Tibial artery (tissue), 4 donors: ENCODE measurements at regions not wholly inside any gene's neighbourhood (a gene's known extent, or its start where the extent isn't known, plus 50 kb on each side); places are given as distances from the start of the nearest gene placed in this dataset.
A peak's percentile ranks its signal among the peaks of the same experiment; 100 is the strongest.

ENCODE experiments used
- DNase-seq, 2 donors: peaks; one replicate each; pipeline ENCODE4 v3.0.0-alpha.2; 2019
- H3K27ac ChIP-seq, 2 donors: fragments of 200-600 bp; sonication (generic) in 1 of 2; 1 replicate in 1 of 2; 2 replicates in 1 of 2; pipeline ENCODE4 v1.5.1; 2018 to 2019; ENCODE audit warnings: mild to moderate bottlenecking in 1 of 2
- H3K27me3 ChIP-seq, 2 donors: fragments of 200-600 bp; sonication (generic) in 1 of 2; one replicate each; pipeline versions ENCODE4 v1.5.1 to v1.6.0; 2016 to 2019
- H3K36me3 ChIP-seq, 3 donors: fragments of 200-600 bp; sonication (generic) in 2 of 3; one replicate each; pipeline ENCODE4 v1.5.1; 2016 to 2019; ENCODE audit warnings: mild to moderate bottlenecking in 2 of 3
- H3K4me1 ChIP-seq, 4 donors: fragments of 200-600 bp; sonication (generic) in 2 of 4; 1 replicate in 3 of 4; 2 replicates in 1 of 4; pipeline ENCODE4 v1.5.1; 2016 to 2019
- H3K4me3 ChIP-seq, 2 donors: fragments of 200-600 bp; sonication (generic) in 1 of 2; 1 replicate in 1 of 2; 2 replicates in 1 of 2; pipeline ENCODE4 v1.5.1; 2018 to 2019; ENCODE audit warnings: mild to moderate bottlenecking in 2 of 2
- H3K9me3 ChIP-seq, 3 donors: fragments of 200-600 bp; sonication (generic) in 1 of 3; one replicate each; pipeline ENCODE4 v1.5.1; 2016 to 2019
- CTCF ChIP-seq, 2 experiments: fragments of 200-600 bp in 1 of 2; fragments of 450-650 bp in 1 of 2; IDR thresholded peaks; one replicate each; pipeline ENCODE4 v1.5.1; 2017 to 2019; ENCODE audit warnings: antibody characterized with exemption in 2 of 2, mild to moderate bottlenecking in 1 of 2, moderate library complexity in 1 of 2
- intact Hi-C: fragments of 100-400 bp; cut with DNase I; formaldehyde crosslinking; loops from one replicate; pipeline ENCODE4 v1.15.0; 2023; ENCODE audit warnings: low total_unique reads

GRCh38 chr15:66832664-66833063 is 130.6 kb downstream of the SMAD6 start:
- TF ChIP-seq CTCF (IDR thresholded peaks at IDR 0.05), result no peak
- Histone ChIP-seq H3K27ac (no peak overlapping the region), H3K36me3 (no peaks in the 10 kb centered on the region), H3K4me3 (no peak overlapping the region), H3K4me1 (no peaks in the 10 kb centered on the region), H3K27me3 (no peaks in the 10 kb centered on the region), H3K9me3 (no peaks in the 10 kb centered on the region)
- DNase-seq, result no peak
- intact Hi-C loops, result no loop called here

DNA sequence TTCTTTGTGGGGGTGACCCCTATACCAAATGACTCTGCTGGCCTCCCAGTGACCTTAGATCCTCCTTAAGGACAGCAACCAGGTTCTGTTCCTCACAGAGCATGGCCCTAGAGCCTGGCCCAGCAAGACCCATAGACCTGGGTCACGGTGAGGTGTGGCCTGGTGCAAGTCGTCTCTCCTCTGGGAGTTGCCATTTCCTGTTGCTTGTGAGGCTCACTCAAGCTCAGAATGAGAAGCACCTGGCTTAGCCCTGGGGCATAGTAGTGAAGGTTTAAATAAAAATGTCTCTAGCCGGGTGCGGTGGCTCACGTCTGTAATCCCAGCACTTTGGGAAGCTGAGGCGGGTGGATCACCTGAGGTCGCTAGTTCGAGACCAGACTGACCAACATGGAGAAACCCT is 131.3 kb downstream of the SMAD6 start:
- Histone ChIP-seq H3K27me3 (no peaks in the 10 kb centered on the region), H3K27ac (no peak overlapping the region), H3K9me3 (no peaks in the 10 kb centered on the region), H3K36me3 (no peaks in the 10 kb centered on the region), H3K4me3 (no peak overlapping the region), H3K4me1 (no peaks in the 10 kb centered on the region)
- TF ChIP-seq CTCF (IDR thresholded peaks at IDR 0.05), result no peak
- intact Hi-C loops, result no loop called here
- peak in 1 of 2 donors; percentile 43 for DNase-seq

GRCh38 chr15:66833803-66834202 is 131.8 kb downstream of the SMAD6 start:
- no peaks in the 10 kb centered on the region for H3K27me3 ChIP-seq
- peaks cover 0 to under 1% (median 0%) of the 10 kb centered on the region in 4 donors for H3K4me1 ChIP-seq
- intact Hi-C loops, result no loop called here
- no peak overlapping the region for H3K27ac ChIP-seq
- H3K9me3 ChIP-seq, result no peaks in the 10 kb centered on the region
- no peak overlapping the region for H3K4me3 ChIP-seq
- no peak for TF ChIP-seq CTCF (IDR thresholded peaks at IDR 0.05)
- DNase-seq, result no peak
- H3K36me3 ChIP-seq, result no peaks in the 10 kb centered on the region

- DNase-seq, result peak in 1 of 2 donors; percentile 60
- H3K36me3 ChIP-seq, result no peaks in the 10 kb centered on the region
- intact Hi-C loops, result loop anchor here (5.0 kb wide), 1 partner anchor 43 kb away; no protein-coding TSS in a partner anchor
- H3K4me3 ChIP-seq, result no peak overlapping the region
- H3K27ac ChIP-seq, result no peak overlapping the region
- peaks cover 0 to 14% (median 9%) of the 10 kb centered on the region in 4 donors for H3K4me1 ChIP-seq
- H3K27me3 ChIP-seq, result no peaks in the 10 kb centered on the region
- no peaks in the 10 kb centered on the region for H3K9me3 ChIP-seq
- TF ChIP-seq CTCF (IDR thresholded peaks at IDR 0.05), result no peak
Observed at GRCh38 chr15:66834881-66835878, 133.1 kb downstream of the SMAD6 start.

- no peaks in the 10 kb centered on the region for H3K36me3 ChIP-seq
- peaks cover 0 to 27% (median 19%) of the 10 kb centered on the region in 4 donors for H3K4me1 ChIP-seq
- DNase-seq, result no peak
- H3K9me3 ChIP-seq, result no peaks in the 10 kb centered on the region
- no peak overlapping the region for H3K4me3 ChIP-seq
- TF ChIP-seq CTCF (IDR thresholded peaks at IDR 0.05), result no peak
- no peaks in the 10 kb centered on the region for H3K27me3 ChIP-seq
- intact Hi-C loops, result loop anchor here (5.0 kb wide), 1 partner anchor 44 kb away; no protein-coding TSS in a partner anchor
- H3K27ac ChIP-seq, result no peak overlapping the region
Observed at GRCh38 chr15:66836231-66837030, 134.4 kb downstream of the SMAD6 start.
